SK-N-SH treated with all-trans-retinoic acid at 6 μM for 48 hours (cell line): ENCODE measurements at regions not wholly inside any gene's neighbourhood (a gene's known extent, or its start where the extent isn't known, plus 50 kb on each side); places are given as distances from the start of the nearest gene placed in this dataset.

ENCODE experiments used
- ARNTL ChIP-seq: fragments of 450-650 bp; formaldehyde crosslinking; IDR thresholded peaks from 2 replicates; pipeline ENCODE4 v1.5.0; 2020; ENCODE audit warnings: low read depth, mild to moderate bottlenecking, moderate library complexity, borderline replicate concordance
- BACH2 ChIP-seq: fragments of 250-450 bp; sonication (Bioruptor Pico); IDR thresholded peaks from 2 replicates; pipeline ENCODE4 v1.9.0; 2021; ENCODE audit warnings: mild to moderate bottlenecking, borderline replicate concordance
- CREB5 ChIP-seq: fragments of 250-450 bp; sonication (Bioruptor Pico); IDR thresholded peaks from 2 replicates; pipeline ENCODE4 v1.5.1; 2020; ENCODE audit warnings: low read depth, mild to moderate bottlenecking, moderate library complexity
- ESRRG ChIP-seq: fragments of 250-450 bp; sonication (Bioruptor Pico); IDR thresholded peaks from 2 replicates; pipeline ENCODE4 v1.6.1; 2021; ENCODE audit warnings: mild to moderate bottlenecking
- ISL1 ChIP-seq: fragments of 250-450 bp; sonication (Bioruptor Pico); IDR thresholded peaks from 2 replicates; pipeline ENCODE4 v2.1.2; 2022; ENCODE audit warnings: mild to moderate bottlenecking, moderate library complexity
- PATZ1 ChIP-seq: fragments of 250-450 bp; sonication (Bioruptor Pico); IDR thresholded peaks from 2 replicates; pipeline ENCODE4 v1.8.0; 2020; ENCODE audit warnings: mild to moderate bottlenecking, moderate library complexity, borderline replicate concordance
- TCF4 ChIP-seq: fragments of 250-450 bp; sonication (Bioruptor Pico); IDR thresholded peaks from 2 replicates; pipeline ENCODE4 v1.8.0; 2021; ENCODE audit warnings: mild to moderate bottlenecking, moderate library complexity, borderline replicate concordance
- TOX ChIP-seq: fragments of 250-450 bp; sonication (Bioruptor Pico); IDR thresholded peaks from 2 replicates; pipeline ENCODE4 v1.8.0; 2021; ENCODE audit warnings: mild to moderate bottlenecking, moderate library complexity, borderline replicate concordance
- TSHZ2 ChIP-seq: fragments of 250-450 bp; sonication (Bioruptor Pico); IDR thresholded peaks from 2 replicates; pipeline ENCODE4 v1.5.0; 2020; ENCODE audit warnings: mild to moderate bottlenecking, moderate library complexity
- ZFP3 ChIP-seq: fragments of 250-450 bp; sonication (Bioruptor Pico); IDR thresholded peaks from 2 replicates; pipeline ENCODE4 v1.5.0; 2020; ENCODE audit warnings: mild to moderate bottlenecking, moderate library complexity
- ZFP30 ChIP-seq: fragments of 450-650 bp; formaldehyde crosslinking; IDR thresholded peaks from 2 replicates; pipeline ENCODE4 v1.5.0; 2022; ENCODE audit warnings: mild to moderate bottlenecking, moderate library complexity
- ZNF565 ChIP-seq: fragments of 450-650 bp; formaldehyde crosslinking; conservative IDR thresholded peaks from 2 replicates; pipeline ENCODE4 v1.5.0; 2020; ENCODE audit warnings: low read depth, mild to moderate bottlenecking, moderate library complexity

- TF ChIP-seq ARNTL (no peak), TCF4 (CRISPR knock-in tag) (no peak), ISL1 (CRISPR knock-in tag) (no peak), ESRRG (no peak), BACH2 (CRISPR knock-in tag) (no peak), ZFP30 (CRISPR knock-in tag) (no peak), ZNF565 (no peak), CREB5 (CRISPR knock-in tag) (no peak), ZFP3 (CRISPR knock-in tag) (no peak), PATZ1 (CRISPR knock-in tag) (no peak), TSHZ2 (no peak), TOX (CRISPR knock-in tag) (no peak)
Observed at GRCh38 chr10:124293616-124294449, 124.9 kb downstream of the OAT start.
